ENCODE measurements at regions not wholly inside any gene's neighbourhood (a gene's known extent, or its start where the extent isn't known, plus 50 kb on each side); places are given as distances from the start of the nearest gene placed in this dataset.
A peak's percentile ranks its signal among the peaks of the same experiment; 100 is the strongest.

- no peak for TF ChIP-seq CTCF (IDR thresholded peaks at IDR 0.05; ENCODE audit: unreplicated experiment)
- Mint-ChIP-seq H3K9me3 (ENCODE audit: unreplicated experiment) (no peaks in the 10 kb centered on the region), H3K27ac (ENCODE audit: low read depth, unreplicated experiment) (no peak overlapping the region), H3K36me3 (ENCODE audit: insufficient read depth, unreplicated experiment) (no peaks in the 10 kb centered on the region), H3K4me3 (ENCODE audit: unreplicated experiment) (no peak overlapping the region), H3K27me3 (ENCODE audit: insufficient read depth, unreplicated experiment) (no peaks in the 10 kb centered on the region), H3K4me1 (ENCODE audit: insufficient read depth, unreplicated experiment) (peaks cover 28% of the 10 kb centered on the region)
- no peak for DNase-seq (ENCODE audit: unreplicated experiment)
- no TSS peak for BruUV-seq (replicated peaks)
- POLR2A ChIA-PET = interaction anchor here (1.2 kb wide), 1 partner anchor 190 kb away, joined by 3 read pairs; no protein-coding TSS in a partner anchor
- CTCF ChIA-PET = interaction anchor here (0.5 to 1.6 kb wide), 4 partner anchors 12 to 321 kb away, joined by 3 to 4 read pairs (median 4); no protein-coding TSS in a partner anchor
- intact Hi-C loops (cut with micrococcal nuclease) = no loop called here
Observed at GRCh38 chr5:167949435-167949834, 342.0 kb upstream of the WWC1 start.

GRCh38 chr5:167950126-167950721, 341.2 kb upstream of the WWC1 start:
- H3K27me3 Mint-ChIP-seq (ENCODE audit: insufficient read depth, unreplicated experiment) = no peaks in the 10 kb centered on the region
- BruUV-seq (replicated peaks) = no TSS peak
- peak overlapping the region; percentile 43 for H3K27ac Mint-ChIP-seq (ENCODE audit: low read depth, unreplicated experiment)
- no peaks in the 10 kb centered on the region for H3K9me3 Mint-ChIP-seq (ENCODE audit: unreplicated experiment)
- POLR2A ChIA-PET = interaction anchor here (0.6 to 1.2 kb wide), 4 partner anchors 9 to 191 kb away, joined by 3 read pairs; no protein-coding TSS in a partner anchor
- CTCF ChIA-PET = interaction anchor here (0.5 to 1.6 kb wide), 4 partner anchors 13 to 377 kb away, joined by 3 to 4 read pairs (median 3); no protein-coding TSS in a partner anchor
- no peaks in the 10 kb centered on the region for H3K36me3 Mint-ChIP-seq (ENCODE audit: insufficient read depth, unreplicated experiment)
- intact Hi-C loops (cut with micrococcal nuclease) = no loop called here
- TF ChIP-seq CTCF (IDR thresholded peaks at IDR 0.05; ENCODE audit: unreplicated experiment) = no peak
- DNase-seq (ENCODE audit: unreplicated experiment) = peak; percentile 37
- H3K4me3 Mint-ChIP-seq (ENCODE audit: unreplicated experiment) = peak overlapping the region; percentile 22
- peaks cover 24% of the 10 kb centered on the region for H3K4me1 Mint-ChIP-seq (ENCODE audit: insufficient read depth, unreplicated experiment)

GRCh38 chr5:167951116-167951515, 340.3 kb upstream of the WWC1 start:
- no peak overlapping the region for H3K27ac Mint-ChIP-seq (ENCODE audit: low read depth, unreplicated experiment)
- DNase-seq (ENCODE audit: unreplicated experiment) = no peak
- H3K9me3 Mint-ChIP-seq (ENCODE audit: unreplicated experiment) = no peaks in the 10 kb centered on the region
- intact Hi-C loops (cut with micrococcal nuclease) = no loop called here
- BruUV-seq (replicated peaks) = no TSS peak
- no peak for TF ChIP-seq CTCF (IDR thresholded peaks at IDR 0.05; ENCODE audit: unreplicated experiment)
- H3K27me3 Mint-ChIP-seq (ENCODE audit: insufficient read depth, unreplicated experiment) = no peaks in the 10 kb centered on the region
- H3K4me1 Mint-ChIP-seq (ENCODE audit: insufficient read depth, unreplicated experiment) = peaks cover 24% of the 10 kb centered on the region
- H3K36me3 Mint-ChIP-seq (ENCODE audit: insufficient read depth, unreplicated experiment) = no peaks in the 10 kb centered on the region
- ChIA-PET POLR2A (interaction anchor here (0.6 to 0.8 kb wide), 2 partner anchors 26 to 52 kb away, joined by 3 read pairs; no protein-coding TSS in a partner anchor), CTCF (no interaction called here)
- H3K4me3 Mint-ChIP-seq (ENCODE audit: unreplicated experiment) = peak overlapping the region; percentile 3

GRCh38 chr5:167952278-167952995, 339.0 kb upstream of the WWC1 start:
- Mint-ChIP-seq H3K9me3 (ENCODE audit: unreplicated experiment) (peaks cover 7% of the 10 kb centered on the region), H3K4me1 (ENCODE audit: insufficient read depth, unreplicated experiment) (peaks cover 24% of the 10 kb centered on the region), H3K4me3 (ENCODE audit: unreplicated experiment) (no peak overlapping the region), H3K27me3 (ENCODE audit: insufficient read depth, unreplicated experiment) (no peaks in the 10 kb centered on the region), H3K27ac (ENCODE audit: low read depth, unreplicated experiment) (no peak overlapping the region), H3K36me3 (ENCODE audit: insufficient read depth, unreplicated experiment) (no peaks in the 10 kb centered on the region)
- no peak for TF ChIP-seq CTCF (IDR thresholded peaks at IDR 0.05; ENCODE audit: unreplicated experiment)
- BruUV-seq (replicated peaks) = no TSS peak
- intact Hi-C loops (cut with micrococcal nuclease) = no loop called here
- CTCF ChIA-PET = interaction anchor here (0.5 to 0.8 kb wide), 4 partner anchors 8 to 992 kb away, joined by 3 to 4 read pairs (median 4); no protein-coding TSS in a partner anchor
- no peak for DNase-seq (ENCODE audit: unreplicated experiment)
- POLR2A ChIA-PET = interaction anchor here (0.7 kb wide), 1 partner anchor 104 kb away, joined by 5 read pairs; no protein-coding TSS in a partner anchor

All from MCF 10A (cell line).